ENCODE measurements at regions not wholly inside any gene's neighbourhood (a gene's known extent, or its start where the extent isn't known, plus 50 kb on each side); places are given as distances from the start of the nearest gene placed in this dataset.

- DNase-seq, result no peak
Observed at GRCh38 chr3:102255736-102256135, 179.1 kb upstream of the ZPLD1 start.

GRCh38 chr3:102258666-102259227 is 176.1 kb upstream of the ZPLD1 start:
- no peak for DNase-seq

GRCh38 chr3:102259663-102260062 is 175.2 kb upstream of the ZPLD1 start:
- DNase-seq, result no peak

- DNase-seq, result no peak
Observed at GRCh38 chr3:102265720-102266119, 169.1 kb upstream of the ZPLD1 start.

- no peak for DNase-seq
Observed at GRCh38 chr3:102269406-102269805, 165.4 kb upstream of the ZPLD1 start.

GRCh38 chr3:102290241-102290640 is 144.6 kb upstream of the ZPLD1 start:
- no peak for DNase-seq

- no peak for DNase-seq
Observed at GRCh38 chr3:102295756-102296155, 139.1 kb upstream of the ZPLD1 start.

- no peak for DNase-seq
Observed at GRCh38 chr3:102297072-102297658, 137.7 kb upstream of the ZPLD1 start.

GRCh38 chr3:102299125-102299877 is 135.5 kb upstream of the ZPLD1 start:
- no peak for DNase-seq

GRCh38 chr3:102301155-102301880 is 133.5 kb upstream of the ZPLD1 start:
- no peak for DNase-seq

GRCh38 chr3:102302020-102302419 is 132.8 kb upstream of the ZPLD1 start:
- no peak for DNase-seq

- DNase-seq, result no peak
Observed at GRCh38 chr3:102304550-102304949, 130.3 kb upstream of the ZPLD1 start.

GRCh38 chr3:102307442-102307841 is 127.4 kb upstream of the ZPLD1 start:
- no peak for DNase-seq

GRCh38 chr3:102329066-102329465 is 105.7 kb upstream of the ZPLD1 start:
- no peak for DNase-seq

GRCh38 chr3:102329561-102329960 is 105.3 kb upstream of the ZPLD1 start:
- DNase-seq, result no peak

- no peak for DNase-seq
Observed at GRCh38 chr3:102332205-102332604, 102.6 kb upstream of the ZPLD1 start.

- no peak for DNase-seq
Observed at GRCh38 chr3:102332934-102333333, 101.9 kb upstream of the ZPLD1 start.

GRCh38 chr3:102336130-102336529 is 98.7 kb upstream of the ZPLD1 start:
- DNase-seq, result no peak

GRCh38 chr3:102339671-102340070 is 95.1 kb upstream of the ZPLD1 start:
- DNase-seq, result no peak

- no peak for DNase-seq
Observed at GRCh38 chr3:102346897-102347296, 87.9 kb upstream of the ZPLD1 start.

GRCh38 chr3:102348904-102349303 is 85.9 kb upstream of the ZPLD1 start:
- no peak for DNase-seq

GRCh38 chr3:102353148-102353547 is 81.7 kb upstream of the ZPLD1 start:
- no peak for DNase-seq

GRCh38 chr3:102353805-102354204 is 81.0 kb upstream of the ZPLD1 start:
- DNase-seq, result no peak
